ENCODE measurements at regions not wholly inside any gene's neighbourhood (a gene's known extent, or its start where the extent isn't known, plus 50 kb on each side); places are given as distances from the start of the nearest gene placed in this dataset.
"Not testable (repeated sequence)": the region's sequence is repeated elsewhere in the genome, so short reads cannot be mapped to it uniquely, and the experiment has no call there.

- DNase-seq (ENCODE audit: low read depth), result no peak
These were observed 196.9 kb downstream of the TM9SF2 start for GRCh38 chr13:99698010-99698815.

DNA sequence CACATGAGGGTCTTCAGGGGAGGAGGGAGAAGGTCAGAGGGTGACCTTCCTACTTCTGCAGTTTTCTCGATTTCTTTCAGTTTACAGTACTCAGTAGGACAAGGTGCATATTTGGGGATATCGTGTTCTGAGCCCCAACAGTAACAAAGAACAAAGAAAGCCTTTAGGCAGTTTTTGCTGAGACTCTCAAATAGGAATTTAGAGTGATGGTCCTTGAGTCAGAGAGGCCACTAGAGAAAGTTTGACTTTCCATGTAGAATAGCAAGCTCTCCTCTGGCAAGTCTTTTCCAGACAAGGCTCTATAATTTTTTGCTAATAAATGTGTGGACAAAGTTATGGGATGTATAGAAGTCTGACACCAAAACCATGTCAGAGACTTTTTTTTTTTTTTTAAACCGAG is 194.6 kb downstream of the TM9SF2 start:
- DNase-seq (ENCODE audit: low read depth), result no peak

DNA sequence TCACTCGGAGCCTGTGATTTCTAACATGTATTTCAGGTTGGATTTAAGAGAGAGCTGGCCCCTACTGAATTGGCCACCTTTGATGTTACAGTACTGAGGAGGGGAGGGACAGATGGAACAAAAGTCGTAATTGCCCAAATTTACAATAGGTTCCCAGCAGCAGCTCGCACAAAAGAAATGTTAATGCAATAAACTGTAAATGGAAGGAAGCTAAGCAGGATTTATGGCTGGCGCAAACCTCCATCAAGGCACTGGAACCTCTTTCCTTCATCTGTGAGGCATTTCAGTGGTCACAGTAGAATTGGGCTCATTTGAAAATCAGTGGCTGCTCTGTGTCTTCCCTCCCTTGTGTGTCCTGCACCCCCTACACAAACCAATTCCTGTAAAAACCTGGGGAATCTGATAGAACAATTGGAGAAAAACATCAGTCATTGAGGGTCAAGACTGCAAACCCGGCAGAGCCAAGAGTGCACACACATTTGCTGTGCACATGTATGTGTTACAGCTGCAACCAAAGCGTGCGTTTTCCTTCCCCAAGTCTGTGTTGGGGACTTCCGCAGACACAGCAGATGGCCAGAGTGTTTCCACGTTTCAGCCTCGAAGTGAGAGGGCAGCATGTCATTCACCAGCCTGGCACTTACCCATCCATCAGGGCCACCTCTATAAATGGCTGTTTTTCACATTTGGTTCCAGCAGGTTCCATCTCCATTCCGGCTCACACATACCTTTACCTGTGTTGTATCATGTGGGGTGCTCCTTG is 192.8 kb downstream of the TM9SF2 start:
- no peak for DNase-seq (ENCODE audit: low read depth)

DNA sequence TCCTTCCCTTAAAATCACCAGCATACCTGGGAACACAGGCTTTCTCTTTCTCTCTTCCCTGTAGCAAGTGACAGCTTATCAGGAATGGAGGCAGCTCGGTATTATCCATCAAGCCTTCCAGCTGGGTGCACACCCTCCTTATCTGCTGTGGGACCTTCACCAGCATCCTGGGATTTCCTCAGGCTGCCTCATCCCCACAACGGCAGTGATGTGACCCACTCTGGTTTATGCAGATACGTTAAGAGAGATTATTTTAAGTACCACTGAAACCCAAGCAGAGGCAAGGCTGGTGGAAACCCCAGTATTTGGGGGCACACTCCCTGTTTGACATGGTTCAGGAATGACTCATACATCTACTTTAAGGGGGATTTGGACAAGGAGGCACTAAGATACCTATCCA is 192.1 kb downstream of the TM9SF2 start:
- no peak for DNase-seq (ENCODE audit: low read depth)

GRCh38 chr13:99692854-99693253 is 191.6 kb downstream of the TM9SF2 start:
- DNase-seq (ENCODE audit: low read depth), result no peak

- no peak for DNase-seq (ENCODE audit: low read depth)
These were observed 190.3 kb downstream of the TM9SF2 start for GRCh38 chr13:99691552-99691951.

DNA sequence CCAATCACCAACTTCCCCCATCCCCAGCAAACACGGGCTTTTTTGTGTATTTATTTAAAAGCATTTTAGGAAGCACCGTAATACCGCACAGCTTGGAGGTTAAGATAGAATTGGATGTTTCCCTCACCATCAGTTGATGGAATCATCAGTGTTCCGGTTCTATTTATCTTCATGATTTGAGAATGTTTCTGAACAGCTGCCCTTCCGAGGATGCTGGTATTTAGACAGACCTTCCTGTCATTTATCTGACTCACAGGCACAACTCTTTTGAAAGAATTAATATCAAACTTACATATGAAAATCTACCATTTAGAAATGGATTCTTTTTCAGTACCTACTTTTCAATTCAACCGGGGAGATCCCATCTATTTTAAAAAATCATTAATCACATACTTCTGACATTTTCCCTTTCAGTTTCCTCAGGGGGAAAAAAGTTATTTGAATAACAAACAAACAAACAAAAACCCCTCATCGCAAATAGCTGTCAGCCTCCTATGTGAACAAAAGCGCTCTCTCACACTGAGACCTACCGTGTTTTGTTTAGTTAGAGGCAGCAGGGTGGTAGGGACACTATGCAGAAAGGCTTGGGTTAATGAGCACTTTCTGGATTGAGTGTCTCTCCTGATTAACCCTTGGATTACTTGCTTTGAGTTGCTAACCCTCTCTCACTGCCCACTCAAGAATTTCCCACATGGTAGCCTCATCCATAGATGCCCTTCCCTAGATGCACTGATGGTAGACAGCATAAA is 189.3 kb downstream of the TM9SF2 start:
- DNase-seq (ENCODE audit: low read depth), result no peak

GRCh38 chr13:99689955-99690354 is 188.7 kb downstream of the TM9SF2 start:
- no peak for DNase-seq (ENCODE audit: low read depth)

- no peak for DNase-seq (ENCODE audit: low read depth)
These were observed 187.5 kb downstream of the TM9SF2 start for GRCh38 chr13:99688776-99689175.

- no peak for DNase-seq (ENCODE audit: low read depth)
These were observed 186.6 kb downstream of the TM9SF2 start for GRCh38 chr13:99687723-99688397.

- DNase-seq (ENCODE audit: low read depth), result no peak
These were observed 185.7 kb downstream of the TM9SF2 start for GRCh38 chr13:99686944-99687411.

DNA sequence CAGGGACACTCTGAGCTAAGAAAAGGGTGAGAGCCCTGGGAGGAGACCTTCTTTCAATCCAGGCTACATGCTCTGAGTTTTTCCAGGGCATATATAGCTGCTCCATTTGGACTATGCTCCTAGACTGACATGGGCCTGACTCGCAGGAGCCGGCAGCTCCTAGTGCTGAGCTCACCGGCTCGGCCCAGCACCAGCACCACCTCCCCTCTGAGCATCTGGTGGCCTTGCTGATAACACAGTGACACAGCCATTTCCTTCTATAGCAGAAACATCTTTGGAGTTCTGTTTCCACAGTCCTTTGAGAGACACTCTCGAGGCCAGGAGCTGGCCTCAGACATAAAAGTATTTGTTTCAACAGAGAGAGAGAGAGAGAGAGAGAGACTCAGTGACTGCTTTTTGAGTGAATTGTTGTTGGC is 184.9 kb downstream of the TM9SF2 start:
- no peak for DNase-seq (ENCODE audit: low read depth)

GRCh38 chr13:99681695-99682094 is 180.4 kb downstream of the TM9SF2 start:
- no peak for DNase-seq (ENCODE audit: low read depth)

DNA sequence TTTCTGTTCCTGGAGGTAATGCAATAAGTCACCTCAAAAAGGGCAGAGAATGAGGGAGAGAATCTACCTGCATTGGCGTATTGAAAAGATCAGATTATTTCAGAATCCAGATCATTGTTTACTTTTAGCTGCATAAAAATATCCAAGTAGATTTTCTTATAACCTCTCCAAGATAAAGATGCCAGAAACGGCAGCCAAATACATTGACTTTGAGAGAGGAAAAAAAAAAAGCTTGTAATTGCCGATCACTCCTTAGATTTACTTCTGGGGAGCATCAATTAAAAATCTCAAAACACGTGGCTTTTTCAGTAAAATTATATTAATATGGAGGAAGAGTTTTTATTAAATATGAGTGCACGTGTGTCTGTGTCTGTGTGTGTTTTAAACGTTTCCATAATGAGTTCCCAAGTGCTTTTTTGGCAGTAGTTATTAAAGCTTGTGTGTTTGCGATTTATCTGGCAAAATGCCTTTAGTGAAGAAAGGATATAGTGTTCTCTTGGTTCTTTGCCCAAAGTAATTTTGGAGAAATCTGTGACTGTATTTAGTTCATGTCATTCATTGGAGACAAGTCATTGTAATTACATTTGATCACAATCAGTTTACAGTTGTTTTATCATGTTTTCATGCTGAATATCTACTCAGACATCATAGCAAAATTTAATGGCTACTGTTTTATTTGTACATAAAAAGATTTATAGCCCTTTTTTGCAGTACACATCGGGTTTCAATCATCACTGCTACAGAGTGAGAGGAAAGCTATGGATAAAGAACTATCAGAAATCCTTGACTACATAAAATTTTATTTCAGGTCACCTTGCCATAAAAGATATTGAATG is 176.1 kb downstream of the TM9SF2 start:
- no peak for DNase-seq (ENCODE audit: low read depth)

DNA sequence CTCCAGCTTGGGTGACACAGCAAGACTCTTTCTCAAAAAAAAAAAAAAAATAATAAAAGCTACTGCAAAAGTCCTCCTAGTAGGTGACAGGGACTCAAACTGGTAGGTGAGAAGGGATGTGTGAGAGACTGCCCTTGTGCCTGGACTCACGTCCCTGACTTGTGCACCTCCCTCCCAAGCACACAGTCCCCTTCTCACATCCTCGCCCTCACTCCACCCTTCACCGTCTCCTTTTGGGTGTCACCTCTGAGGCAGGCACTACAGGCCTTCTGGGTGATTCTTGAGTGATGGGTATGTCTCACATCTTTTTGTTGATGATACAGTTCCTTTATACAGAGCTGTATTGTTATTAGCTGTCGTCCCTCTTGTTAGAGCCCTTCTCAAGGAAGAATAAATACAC is 170.5 kb downstream of the TM9SF2 start:
- no peak for DNase-seq (ENCODE audit: low read depth)

DNA sequence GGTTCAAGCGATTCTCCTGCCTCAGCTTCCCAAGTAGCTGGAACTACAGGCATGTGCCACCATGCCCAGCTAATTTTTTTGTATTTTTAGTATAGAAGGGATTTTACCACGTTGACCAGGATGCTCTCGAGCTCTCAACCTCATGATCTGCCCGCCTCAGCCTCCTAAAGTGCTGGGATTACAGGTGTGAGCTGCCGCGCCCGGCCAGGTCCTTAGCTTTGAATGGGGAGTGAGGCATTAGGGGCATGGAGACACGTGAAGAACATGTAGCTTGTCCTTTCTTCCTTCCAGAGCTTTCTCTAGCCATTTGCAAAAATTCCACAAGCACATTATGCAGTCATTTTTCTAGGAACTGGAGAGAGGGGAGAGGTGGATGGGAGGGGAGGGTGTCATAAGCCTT is 167.8 kb downstream of the TM9SF2 start:
- not testable (repeated sequence) for DNase-seq (ENCODE audit: low read depth)

- DNase-seq (ENCODE audit: low read depth), result no peak
These were observed 165.0 kb downstream of the TM9SF2 start for GRCh38 chr13:99666146-99666805.

DNA sequence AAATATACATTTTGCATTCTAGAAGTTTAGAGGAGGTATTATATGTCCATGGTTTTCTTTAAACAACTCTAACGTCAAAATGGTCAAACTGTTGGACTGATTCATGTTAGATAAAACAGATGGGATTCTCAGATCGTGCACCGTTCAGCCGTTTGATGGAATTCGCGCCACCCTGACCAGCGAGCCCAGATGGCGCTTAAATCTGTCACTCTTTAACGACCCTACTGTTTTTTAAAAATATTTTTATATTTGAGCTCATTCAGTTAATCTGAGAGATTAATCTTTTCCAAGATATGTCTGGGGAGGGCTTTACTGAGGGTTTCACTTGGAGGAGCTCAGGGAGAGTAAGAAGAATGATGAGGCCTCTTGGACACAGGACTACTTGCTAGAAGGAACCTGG is 164.4 kb downstream of the TM9SF2 start:
- DNase-seq (ENCODE audit: low read depth), result no peak

GRCh38 chr13:99663908-99664307 is 162.6 kb downstream of the TM9SF2 start:
- no peak for DNase-seq (ENCODE audit: low read depth)

DNA sequence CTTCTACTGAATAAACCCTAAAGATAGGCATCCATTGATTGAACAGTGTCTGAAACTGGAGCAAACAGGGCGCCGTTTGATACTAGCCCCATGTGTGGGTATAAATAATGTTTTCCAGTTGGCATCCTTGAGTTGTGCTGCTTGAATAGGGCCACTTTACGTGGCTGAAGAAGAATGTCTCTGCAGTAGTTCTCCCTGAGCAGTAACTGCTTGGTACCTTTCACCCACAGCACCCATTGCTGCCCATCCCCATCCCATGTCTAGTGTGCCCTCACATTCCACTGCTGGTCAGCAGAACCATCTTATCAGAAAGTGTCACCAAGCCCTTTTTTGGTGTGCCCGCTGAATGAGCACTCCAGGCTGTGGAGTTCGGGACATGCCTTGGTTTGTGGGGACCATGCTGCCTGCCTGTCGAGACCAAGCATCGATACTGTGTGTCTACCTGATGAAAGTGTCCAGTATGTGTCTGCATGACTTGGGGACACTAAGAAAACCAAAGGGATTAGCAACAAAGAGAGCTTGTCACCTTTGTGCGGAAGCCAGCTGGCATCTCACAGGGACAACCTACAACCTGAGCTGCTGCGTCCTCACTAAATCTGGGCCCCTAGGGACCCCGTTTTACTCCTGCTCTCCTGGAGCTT is 162.0 kb downstream of the TM9SF2 start:
- no peak for DNase-seq (ENCODE audit: low read depth)

Measured in HS-5 (cell line).